Pancreas (tissue), 10 donors: ENCODE measurements at regions not wholly inside any gene's neighbourhood (a gene's known extent, or its start where the extent isn't known, plus 50 kb on each side); places are given as distances from the start of the nearest gene placed in this dataset.

Experiments used
- ATAC-seq, 4 donors: fragments of 200-7000 bp; cut with Tn5 transposase; one replicate each; pipeline versions ENCODE4 v1.8.0 to v1.9.1; 2020; ENCODE audit warnings: mild to moderate bottlenecking in 4 of 4, moderate library complexity in 4 of 4
- DNase-seq, 6 donors: peaks; one replicate each; pipeline ENCODE4 v3.0.0-alpha.2; 2020
- FAIRE-seq: peaks from 2 replicates; lab custom pipeline; 2012; peaks lifted over from hg19 to GRCh38; lab: Jason Lieb, UNC
- H3K27ac ChIP-seq, 4 donors: fragments of 200-600 bp; sonication (generic); 1 replicate in 3 of 4; 2 replicates in 1 of 4; pipeline versions ENCODE4 v1.5.0 to v1.8.0; 2020
- H3K27me3 ChIP-seq, 4 donors: fragments of 200-600 bp; one replicate each; pipeline ENCODE4 v1.8.0; 2021
- H3K36me3 ChIP-seq, 3 donors: fragments of 200-600 bp; sonication (generic) in 1 of 3; one replicate each; pipeline versions ENCODE4 v1.5.0 to v1.8.0; 2020 to 2021
- H3K4me1 ChIP-seq, 3 donors: fragments of 200-600 bp; one replicate each; pipeline ENCODE4 v1.8.0; 2021
- H3K4me3 ChIP-seq, 4 donors: fragments of 200-600 bp; sonication (generic) in 2 of 4; one replicate each; pipeline versions ENCODE4 v1.5.0 to v1.8.0; 2020 to 2021
- H3K9me3 ChIP-seq, 4 donors: fragments of 200-600 bp; one replicate each; pipeline ENCODE4 v1.8.0; 2021
- CTCF ChIP-seq, 4 donors: fragments of 200-600 bp; sonication (generic) in 3 of 4; IDR thresholded peaks; one replicate each; pipeline versions ENCODE4 v1.5.0 to v1.8.0; 2021; ENCODE audit warnings: antibody characterized with exemption in 4 of 4
- WGBS, 2 donors: extraction: QIAGEN DNeasy Blood & Tissue Kit; methylation state at CpG; one replicate each; pipeline ENCODE4 v1.1.7; 2013; 5-methylcytosine and 5-hydroxymethylcytosine counted together
- intact Hi-C, 3 donors: fragments of 100-400 bp; cut with DNase I; formaldehyde crosslinking; loops; one replicate each; pipeline versions ENCODE4 v1.11.1 to v1.14.2; 2022
- donor health status: healthy with polysubstance abuse.
- donor health status: DM: no; HTN: no; CAD: no; lungs with moderate emphysema.
- donor health status: DM: no; HTN: no; CAD: no.
- donor health status: control.
- donor health status: control.
- donor health status: Bipolar disorder and iron deficiency.
- donor health status: DM: yes; HTN: yes; CAD: no.
- donor health status: DM: no; HTN: no; CAD: no.
- donor health status: DM: no; HTN: no; CAD: no.
- donor health status: DM: yes; HTN: yes; CAD: no.

GRCh38 chr6:141483598-141484061, 649.1 kb upstream of the GJE1 start:
- Histone ChIP-seq H3K27me3 (no peaks in the 10 kb centered on the region), H3K4me1 (no peaks in the 10 kb centered on the region), H3K36me3 (no peaks in the 10 kb centered on the region), H3K27ac (peak overlapping the region in 1 of 4 donors; percentile 30), H3K4me3 (peak overlapping the region in 1 of 4 donors; percentile 8), H3K9me3 (no peaks in the 10 kb centered on the region)
- intact Hi-C loops, result no loop called here
- 28 to 32% methylated on average over 5 of the region's 5 CpGs for WGBS, 2 donors
- DNase-seq (no peak), ATAC-seq (peak in 3 of 4 donors; percentile 61 to 90 (median 68)), FAIRE-seq (peak; percentile 57)
- TF ChIP-seq CTCF (IDR thresholded peaks at IDR 0.05), result no peak

DNA sequence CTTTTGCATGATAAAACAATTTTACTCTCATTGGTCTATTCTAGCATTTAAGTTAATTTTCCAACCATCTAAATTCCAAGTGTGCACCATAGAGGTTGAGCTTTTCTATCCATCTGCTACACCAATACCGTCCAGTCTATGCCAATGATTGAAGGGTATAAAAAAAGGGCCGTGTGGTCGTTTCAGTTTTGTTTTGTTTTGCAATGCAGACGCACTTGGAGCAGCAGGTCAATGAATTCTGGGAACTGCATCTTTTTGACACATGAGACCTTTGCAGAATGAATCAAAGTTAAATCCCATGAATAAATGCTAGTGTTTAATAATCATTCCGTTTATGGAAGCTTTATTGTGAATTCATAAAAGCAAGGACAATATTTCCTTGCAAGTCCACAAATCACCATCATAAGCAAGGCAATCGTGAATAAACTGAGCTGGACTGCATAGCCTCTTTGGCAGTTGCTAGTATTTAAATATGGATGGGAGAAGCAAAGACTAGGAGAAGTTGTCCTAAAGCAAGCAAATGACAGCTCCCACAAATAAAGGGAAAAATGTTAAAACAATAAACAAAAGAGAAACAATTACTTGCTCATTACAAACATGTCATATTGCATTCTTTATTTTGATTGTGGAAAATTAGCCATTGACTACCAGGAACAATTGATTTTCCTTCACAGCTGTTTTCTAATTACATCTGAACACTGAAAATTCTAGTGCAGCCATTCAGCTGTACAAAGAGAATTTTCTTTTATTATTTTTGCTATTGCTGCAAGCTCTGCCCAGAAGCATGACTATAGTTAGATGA, 649.7 kb upstream of the GJE1 start:
- no peak for DNase-seq
- Histone ChIP-seq H3K4me3 (peak overlapping the region in 1 of 4 donors; percentile 8), H3K27me3 (no peaks in the 10 kb centered on the region), H3K9me3 (no peaks in the 10 kb centered on the region), H3K4me1 (no peaks in the 10 kb centered on the region), H3K27ac (peak overlapping the region in 1 of 4 donors; percentile 30), H3K36me3 (no peaks in the 10 kb centered on the region)
- WGBS, 2 donors, result 29 to 50% methylated on average over 6 of the region's 6 CpGs
- no peak for FAIRE-seq
- no peak for TF ChIP-seq CTCF (IDR thresholded peaks at IDR 0.05)
- intact Hi-C loops, result no loop called here
- no peak for ATAC-seq

- no peaks in the 10 kb centered on the region for H3K9me3 ChIP-seq
- 40 to 48% methylated on average over 2 of the region's 2 CpGs for WGBS, 2 donors
Observed at GRCh38 chr6:141475259-141475658, 657.5 kb upstream of the GJE1 start.

DNA sequence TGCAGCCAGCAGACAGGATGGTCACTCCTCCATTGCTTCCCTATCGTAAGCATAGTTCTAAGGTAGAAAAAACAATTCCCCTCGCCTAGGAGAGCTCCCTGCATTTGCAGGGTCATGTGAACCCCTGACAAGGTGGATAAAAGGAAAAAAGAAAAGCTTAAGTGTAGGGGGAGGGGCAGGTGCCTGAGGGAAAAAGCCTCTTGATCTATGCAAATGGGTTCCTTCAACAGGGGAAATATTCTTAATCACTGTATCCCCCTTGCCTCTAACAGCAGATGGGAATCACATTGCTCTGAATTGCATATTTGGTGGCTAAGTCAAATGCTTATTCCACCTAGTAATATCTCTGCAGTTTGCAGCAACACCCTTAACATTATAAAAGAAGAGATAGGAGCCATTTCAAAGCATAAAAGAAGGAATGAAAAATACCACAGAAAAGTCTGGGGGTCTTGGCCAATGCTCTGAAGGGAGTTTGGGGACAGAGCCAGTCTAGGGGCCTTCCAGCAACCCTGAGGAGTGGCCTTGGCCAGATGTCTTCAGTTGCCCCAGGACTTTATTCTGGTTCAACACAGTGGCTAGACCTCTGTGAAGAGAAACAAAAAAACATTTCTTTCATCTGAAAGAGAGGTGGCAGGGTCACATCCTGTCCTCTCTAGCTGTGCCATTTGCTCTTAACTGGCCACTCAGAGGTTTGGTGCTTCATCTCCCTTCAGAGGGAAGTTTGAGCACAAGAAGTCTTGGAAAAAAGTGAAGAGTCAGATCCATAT, 660.4 kb upstream of the GJE1 start:
- FAIRE-seq (no peak), DNase-seq (no peak), ATAC-seq (no peak)
- 50 to 65% methylated on average over 2 of the region's 2 CpGs for WGBS, 2 donors
- intact Hi-C loops, result no loop called here
- H3K4me1 ChIP-seq, result no peaks in the 10 kb centered on the region
- no peak overlapping the region for H3K27ac ChIP-seq
- H3K27me3 ChIP-seq, result no peaks in the 10 kb centered on the region
- no peaks in the 10 kb centered on the region for H3K9me3 ChIP-seq
- H3K36me3 ChIP-seq, result no peaks in the 10 kb centered on the region
- H3K4me3 ChIP-seq, result no peak overlapping the region
- no peak for TF ChIP-seq CTCF (IDR thresholded peaks at IDR 0.05)

More at GRCh38 chr6:141475259-141475658, 657.5 kb upstream of the GJE1 start:
- H3K36me3 ChIP-seq, result no peaks in the 10 kb centered on the region
- no peak for TF ChIP-seq CTCF (IDR thresholded peaks at IDR 0.05)
- no peak overlapping the region for H3K27ac ChIP-seq
- no peak for DNase-seq
- ATAC-seq, result no peak
- H3K4me1 ChIP-seq, result no peaks in the 10 kb centered on the region
- no peaks in the 10 kb centered on the region for H3K27me3 ChIP-seq
- H3K4me3 ChIP-seq, result no peak overlapping the region
- no peak for FAIRE-seq
- intact Hi-C loops, result no loop called here
